A549 (cell line): ENCODE measurements at regions not wholly inside any gene's neighbourhood (a gene's known extent, or its start where the extent isn't known, plus 50 kb on each side); places are given as distances from the start of the nearest gene placed in this dataset.

Experiments used
- ATAC-seq, 2 experiments: fragments of 200-7000 bp in 1 of 2; fragments of >200 bp in 1 of 2; cut with Nextera tagmentation in 1 of 2; cut with Tn5 transposase in 1 of 2; 3 replicates each; pipeline versions ENCODE4 v1.8.0 to v1.9.1; 2018 to 2020; ENCODE audit warnings: mild to moderate bottlenecking in 1 of 2, moderate library complexity in 1 of 2
- CTCF ChIA-PET: fragments of 300-600 bp; sonication (Branson Sonifier 250); formaldehyde crosslinking; extraction: SDS; loops from one replicate; lab custom pipeline; 2021; ENCODE audit warnings: antibody characterized with exemption, inconsistent platforms; lab: Yijun Ruan, JAX
- POLR2A ChIA-PET: fragments of 350-600 bp; formaldehyde crosslinking; extraction: SDS; loops from one replicate; lab custom pipeline; 2021; ENCODE audit warnings: antibody characterized with exemption, inconsistent platforms; lab: Yijun Ruan, JAX
- DNase-seq, 2 experiments: peaks; one replicate each; pipeline versions ENCODE4 v3.0.0 to v3.0.0-alpha.2; 2011 to 2016; ENCODE audit warnings: low read depth in 1 of 2, low spot score in 1 of 2
- FAIRE-seq: peaks from 2 replicates; lab custom pipeline; 2011; peaks lifted over from hg19 to GRCh38; lab: Jason Lieb, UNC
- H3K27ac ChIP-seq, 2 experiments: fragments of >200 bp; sonication (Bioruptor Twin); formaldehyde crosslinking; 3 replicates each; pipeline ENCODE4 v1.5.1; 2016 to 2017
- H3K4me1 ChIP-seq: fragments of >200 bp; sonication (Bioruptor Twin); formaldehyde crosslinking; 3 replicates; pipeline ENCODE4 v1.6.1; 2016
- H3K4me2 ChIP-seq: fragments of >200 bp; sonication (Bioruptor Twin); formaldehyde crosslinking; 3 replicates; pipeline ENCODE4 v1.6.1; 2016
- H3K4me3 ChIP-seq: fragments of >200 bp; sonication (Bioruptor Twin); formaldehyde crosslinking; 3 replicates; pipeline ENCODE4 v1.5.1; 2016
- H3K9me3 ChIP-seq: fragments of >200 bp; sonication (Bioruptor Twin); formaldehyde crosslinking; 3 replicates; pipeline ENCODE4 v1.6.1; 2016
- CHD4 ChIP-seq: fragments of 200-600 bp; sonication (generic); IDR thresholded peaks from 2 replicates; pipeline ENCODE4 v1.6.1; 2016; ENCODE audit warnings: antibody characterized with exemption, mild to moderate bottlenecking, borderline replicate concordance
- EHMT2 ChIP-seq: fragments of 200-600 bp; sonication (generic); IDR thresholded peaks from 2 replicates; pipeline ENCODE4 v1.6.1; 2016; ENCODE audit warnings: antibody characterized with exemption, low read depth, mild to moderate bottlenecking, moderate library complexity
- FOSL2 ChIP-seq, 2 experiments: fragments of 450-650 bp in 1 of 2; fragments of >200 bp in 1 of 2; sonication (Bioruptor Twin) in 1 of 2; formaldehyde crosslinking; IDR thresholded peaks; 2 replicates each; pipeline versions ENCODE4 v1.5.0 to v1.6.1; 2016 to 2020; ENCODE audit warnings: mild to moderate bottlenecking in 1 of 2, moderate library complexity in 1 of 2
- HEYL ChIP-seq: fragments of 250-450 bp; sonication (Bioruptor Pico); IDR thresholded peaks from 2 replicates; pipeline ENCODE4 v1.8.0; 2021; ENCODE audit warnings: mild to moderate bottlenecking, moderate library complexity
- HOXA7 ChIP-seq: fragments of 250-450 bp; sonication (Bioruptor Pico); IDR thresholded peaks from 2 replicates; pipeline ENCODE4 v1.5.0; 2020; ENCODE audit warnings: mild to moderate bottlenecking, moderate library complexity
- HOXB5 ChIP-seq: fragments of 250-450 bp; sonication (Bioruptor Pico); IDR thresholded peaks from 2 replicates; pipeline ENCODE4 v1.5.0; 2020; ENCODE audit warnings: mild to moderate bottlenecking, moderate library complexity
- JUNB ChIP-seq: fragments of >200 bp; sonication (Bioruptor Twin); formaldehyde crosslinking; IDR thresholded peaks from 2 replicates; pipeline ENCODE4 v1.6.1; 2016
- KDM1A ChIP-seq: fragments of 200-600 bp; sonication (generic); IDR thresholded peaks from 2 replicates; pipeline ENCODE4 v1.6.1; 2016; ENCODE audit warnings: low read depth, mild to moderate bottlenecking
- MYC ChIP-seq: IDR thresholded peaks from 2 replicates; pipeline ENCODE4 v1.6.1; 2012; ENCODE audit warnings: mild to moderate bottlenecking, inconsistent platforms, low read length, improper control_type of control experiment, borderline replicate concordance
- RNF2 ChIP-seq: fragments of 200-600 bp; sonication (generic); IDR thresholded peaks from 2 replicates; pipeline ENCODE4 v1.6.1; 2016; ENCODE audit warnings: low read depth, mild to moderate bottlenecking, antibody characterized with exemption, moderate library complexity, borderline replicate concordance
- SMC3 ChIP-seq: fragments of >200 bp; sonication (Bioruptor Twin); formaldehyde crosslinking; IDR thresholded peaks from 3 replicates; pipeline ENCODE4 v1.6.1; 2018; ENCODE audit warnings: inconsistent platforms
- SREBF2 ChIP-seq: fragments of 450-650 bp; IDR thresholded peaks from 2 replicates; pipeline ENCODE4 v1.6.1; 2014; ENCODE audit warnings: mild to moderate bottlenecking, moderate library complexity
- WGBS: methylation state at CpG from one replicate; pipeline ENCODE4 v1.1.6; 2017; ENCODE audit errors: missing lambda C conversion rate; 5-methylcytosine and 5-hydroxymethylcytosine counted together
- TF ChIP-seq, protein P1 (sequence below): fragments of >200 bp; sonication (Bioruptor Twin); formaldehyde crosslinking; IDR thresholded peaks from 3 replicates; pipeline ENCODE4 v1.5.1; 2016
- TF ChIP-seq, protein P2 (sequence below): IDR thresholded peaks from 2 replicates; pipeline ENCODE4 v1.6.1; 2012; ENCODE audit warnings: low read depth, borderline replicate concordance

DNA sequence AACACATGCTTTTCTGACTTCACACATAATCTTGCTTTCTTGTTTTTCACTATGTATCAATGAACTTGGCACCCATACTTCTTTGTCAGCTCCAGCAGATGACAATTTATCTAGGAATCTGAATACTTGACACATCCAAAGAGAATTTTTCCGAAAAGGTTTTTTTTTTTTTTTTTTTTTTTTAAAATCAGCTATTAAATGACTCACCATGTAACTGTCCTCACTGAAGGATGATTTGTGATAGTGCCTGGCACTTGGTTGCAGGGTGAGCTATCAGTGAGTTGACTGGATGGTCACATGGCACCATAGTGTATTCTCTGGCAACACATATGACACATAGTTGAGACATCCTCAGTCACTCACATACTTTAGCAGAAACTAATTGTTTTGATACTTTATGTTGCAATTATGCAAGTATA, 133.4 kb upstream of the E2F8 start (continued):
- TF ChIP-seq SREBF2, result no peak
- peak; percentile 81 for TF ChIP-seq JUNB

DNA sequence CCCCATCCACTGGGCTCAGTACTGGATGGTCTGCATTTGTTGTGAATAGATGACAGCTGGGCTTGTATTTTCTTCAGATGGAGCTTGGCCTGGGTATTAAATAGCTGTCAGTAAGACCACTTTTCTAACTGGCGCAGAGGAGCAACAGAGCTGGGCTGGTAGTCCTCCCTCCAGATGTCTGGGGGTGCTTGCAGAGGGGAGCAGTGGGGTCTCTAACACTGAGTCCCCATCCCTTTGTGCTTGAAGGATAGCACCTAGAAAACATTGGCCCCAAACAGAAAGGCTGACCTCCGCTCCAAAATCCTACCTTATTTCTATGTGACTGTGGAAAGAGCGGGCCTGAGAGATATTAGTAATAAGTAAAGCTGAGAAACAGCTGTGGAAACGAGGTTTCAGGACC, 131.6 kb upstream of the E2F8 start:
- H3K4me1 ChIP-seq, result peaks cover 19% of the 10 kb centered on the region
- no peak overlapping the region for H3K4me3 ChIP-seq
- ATAC-seq, result no peak
- CTCF ChIA-PET, result interaction anchor here (1.2 kb wide), 1 partner anchor 14 kb away, joined by 3 read pairs; no protein-coding TSS in a partner anchor
- FAIRE-seq, result no peak
- POLR2A ChIA-PET, result no interaction called here
- 79% methylated on average over 4 of the region's 4 CpGs for WGBS
- TF ChIP-seq, protein P1, sequence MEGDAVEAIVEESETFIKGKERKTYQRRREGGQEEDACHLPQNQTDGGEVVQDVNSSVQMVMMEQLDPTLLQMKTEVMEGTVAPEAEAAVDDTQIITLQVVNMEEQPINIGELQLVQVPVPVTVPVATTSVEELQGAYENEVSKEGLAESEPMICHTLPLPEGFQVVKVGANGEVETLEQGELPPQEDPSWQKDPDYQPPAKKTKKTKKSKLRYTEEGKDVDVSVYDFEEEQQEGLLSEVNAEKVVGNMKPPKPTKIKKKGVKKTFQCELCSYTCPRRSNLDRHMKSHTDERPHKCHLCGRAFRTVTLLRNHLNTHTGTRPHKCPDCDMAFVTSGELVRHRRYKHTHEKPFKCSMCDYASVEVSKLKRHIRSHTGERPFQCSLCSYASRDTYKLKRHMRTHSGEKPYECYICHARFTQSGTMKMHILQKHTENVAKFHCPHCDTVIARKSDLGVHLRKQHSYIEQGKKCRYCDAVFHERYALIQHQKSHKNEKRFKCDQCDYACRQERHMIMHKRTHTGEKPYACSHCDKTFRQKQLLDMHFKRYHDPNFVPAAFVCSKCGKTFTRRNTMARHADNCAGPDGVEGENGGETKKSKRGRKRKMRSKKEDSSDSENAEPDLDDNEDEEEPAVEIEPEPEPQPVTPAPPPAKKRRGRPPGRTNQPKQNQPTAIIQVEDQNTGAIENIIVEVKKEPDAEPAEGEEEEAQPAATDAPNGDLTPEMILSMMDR, result no peak
- TF ChIP-seq KDM1A (no peak), FOSL2 (IDR thresholded peaks at IDR 0.05) (no peak), FOSL2 (CRISPR knock-in tag; IDR thresholded peaks at IDR 0.05) (no peak), EHMT2 (no peak)
- H3K9me3 ChIP-seq, result no peaks in the 10 kb centered on the region
- no peak overlapping the region for H3K27ac ChIP-seq
- no peak for DNase-seq
- no peak overlapping the region for H3K4me2 ChIP-seq

DNA sequence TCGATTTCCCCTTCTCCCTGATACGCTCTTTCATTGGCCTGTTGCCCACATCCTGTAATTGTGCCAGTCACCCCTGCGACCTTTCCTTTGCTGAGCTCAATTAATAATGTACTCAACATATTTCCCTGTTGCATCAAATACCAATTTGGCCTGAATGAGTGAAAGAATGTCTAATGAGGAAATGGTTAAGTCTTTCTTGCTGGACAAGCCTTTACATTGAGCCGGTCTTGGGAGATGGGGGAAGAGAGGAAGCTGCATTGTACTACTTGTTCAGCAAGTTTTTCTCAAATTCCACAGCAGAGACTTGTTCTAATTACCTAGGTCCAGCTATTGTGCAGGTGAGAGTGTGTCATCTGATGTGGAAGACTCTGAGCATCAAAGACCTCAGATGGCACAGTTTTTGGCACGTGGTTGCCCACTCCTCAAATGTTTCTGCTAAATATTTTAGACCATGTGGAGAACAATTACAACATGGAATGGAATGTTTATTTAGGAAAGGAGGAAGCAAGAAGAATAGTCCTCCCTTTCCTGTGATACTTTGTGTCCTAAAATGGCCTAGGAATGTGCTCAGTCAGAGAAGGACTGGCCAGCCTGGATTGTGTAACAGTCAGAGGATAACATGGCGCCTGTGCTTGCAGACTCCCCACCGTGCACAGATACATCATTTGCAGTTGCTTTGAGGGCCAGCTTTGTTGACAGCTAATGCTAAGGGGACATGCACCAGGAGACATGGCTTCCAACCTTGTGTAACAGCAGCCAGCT, 129.5 kb upstream of the E2F8 start:
- H3K4me3 ChIP-seq, result no peak overlapping the region
- ChIA-PET CTCF (interaction anchor here (0.7 to 1.0 kb wide), 2 partner anchors 14 to 31 kb away, joined by 3 read pairs; no protein-coding TSS in a partner anchor), POLR2A (no interaction called here)
- no peak overlapping the region; a peak in 1 of 6 replicates for H3K27ac ChIP-seq
- ATAC-seq (0 out of 6 replicates have a peak, but pooled peaks of 1 of the 2 experiments have one; percentile 23), FAIRE-seq (no peak), DNase-seq (no peak)
- TF ChIP-seq, protein P2, sequence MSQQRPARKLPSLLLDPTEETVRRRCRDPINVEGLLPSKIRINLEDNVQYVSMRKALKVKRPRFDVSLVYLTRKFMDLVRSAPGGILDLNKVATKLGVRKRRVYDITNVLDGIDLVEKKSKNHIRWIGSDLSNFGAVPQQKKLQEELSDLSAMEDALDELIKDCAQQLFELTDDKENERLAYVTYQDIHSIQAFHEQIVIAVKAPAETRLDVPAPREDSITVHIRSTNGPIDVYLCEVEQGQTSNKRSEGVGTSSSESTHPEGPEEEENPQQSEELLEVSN, result no peak
- no peak for TF ChIP-seq RNF2
- TF ChIP-seq HOXB5 (CRISPR knock-in tag), result no peak
- no peaks in the 10 kb centered on the region for H3K9me3 ChIP-seq
- no peak overlapping the region for H3K4me2 ChIP-seq
- 62% methylated on average over 7 of the region's 7 CpGs for WGBS
- peaks cover 25% of the 10 kb centered on the region for H3K4me1 ChIP-seq

DNA sequence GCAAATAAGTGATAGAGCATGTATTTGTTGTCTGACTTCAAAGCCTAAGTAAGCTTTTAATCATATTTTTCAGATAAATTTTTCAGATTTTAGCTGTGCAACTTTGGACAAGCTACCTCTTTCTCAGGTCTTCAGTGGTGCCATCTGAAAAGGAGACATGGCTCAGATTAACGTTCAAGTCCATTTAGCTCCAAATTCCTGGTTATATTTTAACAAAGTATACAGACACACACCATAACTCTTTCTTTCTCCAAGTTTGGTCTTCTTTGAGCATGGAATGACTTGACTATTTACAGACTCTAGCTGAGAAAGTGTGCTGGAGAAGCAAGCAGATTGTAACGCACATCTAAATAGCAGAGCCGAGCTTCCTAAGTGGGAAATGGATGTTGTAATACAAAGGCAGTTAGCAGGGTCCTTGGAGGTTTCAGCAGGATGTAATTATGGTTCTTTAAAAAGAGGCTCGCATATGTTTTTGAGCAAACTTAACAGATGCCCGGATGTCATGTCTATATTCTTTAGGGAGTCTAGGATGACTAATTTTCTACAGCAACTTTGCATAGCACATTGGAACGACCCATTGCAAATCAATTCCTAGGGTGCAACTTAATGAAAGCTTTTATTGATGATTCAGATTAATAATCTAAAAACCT, 128.1 kb upstream of the E2F8 start:
- no peak overlapping the region for H3K4me3 ChIP-seq
- CTCF ChIA-PET, result interaction anchor here (1.0 to 2.3 kb wide), 4 partner anchors 19 to 109 kb away, joined by 3 to 6 read pairs (median 3); no protein-coding TSS in a partner anchor
- WGBS, result 75% methylated on average over 6 of the region's 6 CpGs
- TF ChIP-seq HEYL, result no peak
- TF ChIP-seq SMC3, result no peak
- no peak for TF ChIP-seq CHD4
- TF ChIP-seq HOXA7 (CRISPR knock-in tag), result no peak
- no peak for TF ChIP-seq MYC
- TF ChIP-seq, all 56 proteins: peak for 0
- no peak for DNase-seq
- peaks cover 14% of the 10 kb centered on the region; the same call in 2 of the 3 replicates for H3K4me1 ChIP-seq
- FAIRE-seq, result no peak
- H3K27ac ChIP-seq, result no peak overlapping the region
- H3K9me3 ChIP-seq, result no peaks in the 10 kb centered on the region
- ATAC-seq, result no peak
- H3K4me2 ChIP-seq, result no peak overlapping the region
- POLR2A ChIA-PET, result no interaction called here
